HepG2 (cell line): ENCODE measurements at regions not wholly inside any gene's neighbourhood (a gene's known extent, or its start where the extent isn't known, plus 50 kb on each side); places are given as distances from the start of the nearest gene placed in this dataset.

ENCODE experiments used
- ATAC-seq: fragments of 200-7000 bp; cut with Tn5 transposase; 3 replicates; pipeline ENCODE4 v1.9.1; 2020; ENCODE audit warnings: mild to moderate bottlenecking, moderate library complexity
- BruUV-seq: library from RNA; stranded (reverse); fragments of 400-500 nt; replicated peaks from 2 replicates; lab custom pipeline; 2021; lab: Mats Ljungman, UMichigan
- CTCF ChIA-PET: fragments of 300-600 bp; formaldehyde crosslinking; extraction: SDS; loops from one replicate; lab custom pipeline; 2021; ENCODE audit warnings: low total read pairs, inconsistent platforms, low intra/inter-chr PET ratio; lab: Yijun Ruan, JAX
- POLR2A ChIA-PET: fragments of 350-600 bp; sonication (Branson Sonifier 250); formaldehyde crosslinking; loops from one replicate; lab custom pipeline; 2020; ENCODE audit warnings: antibody characterized with exemption, inconsistent platforms; lab: Yijun Ruan, JAX
- DNase-seq: peaks from one replicate; pipeline ENCODE4 v3.0.0-alpha.2; 2015; ENCODE audit warnings: low spot score
- FAIRE-seq: peaks from 3 replicates; lab custom pipeline; 2011; peaks lifted over from hg19 to GRCh38; lab: Jason Lieb, UNC
- H2AFZ ChIP-seq: one replicate; pipeline ENCODE4 v1.6.1; 2011; ENCODE audit warnings: low read length, inconsistent platforms
- H3K27ac ChIP-seq: fragments of 300-600 bp; 3 replicates; pipeline ENCODE4 v1.8.0; 2011; ENCODE audit warnings: mixed run types, mild to moderate bottlenecking, mixed read lengths, low read length, inconsistent platforms; ENCODE audit not compliant: insufficient read depth; ENCODE audit errors: extremely low read length
- H3K27me3 ChIP-seq, 2 experiments: fragments of 200-600 bp in 1 of 2; 2 replicates in 1 of 2; 3 replicates in 1 of 2; pipeline versions ENCODE4 v1.6.0 to v1.8.0; 2011; ENCODE audit warnings: low read length in 2 of 2, mild to moderate bottlenecking in 2 of 2, moderate library complexity in 2 of 2, inconsistent platforms in 1 of 2; ENCODE audit not compliant: insufficient read depth in 2 of 2, control insufficient read depth in 1 of 2
- H3K36me3 ChIP-seq, 2 experiments: fragments of 200-600 bp in 1 of 2; replicated peaks in 1 of 2; 2 replicates in 1 of 2; 3 replicates in 1 of 2; pipeline versions ENCODE4 v1.5.1 to v1.8.0; 2011; ENCODE audit warnings: low read length in 2 of 2, inconsistent platforms in 1 of 2; ENCODE audit not compliant: insufficient read depth in 2 of 2, control insufficient read depth in 1 of 2
- H3K4me1 ChIP-seq: 2 replicates; pipeline ENCODE4 v1.5.1; 2012; ENCODE audit warnings: low read length, inconsistent platforms; ENCODE audit not compliant: insufficient read depth
- H3K4me2 ChIP-seq: 2 replicates; pipeline ENCODE4 v1.6.0; 2011; ENCODE audit warnings: low read depth, low read length, inconsistent platforms
- H3K4me3 ChIP-seq, 3 experiments: fragments of 200-600 bp in 1 of 3; sonication (generic), shearing (Covaris generic) in 1 of 3; replicated peaks in 1 of 3; 2 replicates each; pipeline ENCODE4 v1.5.1; 2011 to 2016; ENCODE audit warnings: low read length in 3 of 3, inconsistent platforms in 2 of 3, low read depth in 2 of 3, mild to moderate bottlenecking in 2 of 3, control low read depth in 1 of 3, mixed read lengths in 1 of 3; ENCODE audit not compliant: insufficient read depth in 1 of 3
- H3K79me2 ChIP-seq: one replicate; pipeline ENCODE4 v1.6.1; 2011; ENCODE audit warnings: low read length, inconsistent platforms; ENCODE audit not compliant: insufficient read depth
- H3K9ac ChIP-seq: 2 replicates; pipeline ENCODE4 v1.6.0; 2011; ENCODE audit warnings: mild to moderate bottlenecking, low read depth, low read length, inconsistent platforms; ENCODE audit not compliant: insufficient read depth
- H3K9me3 ChIP-seq: 2 replicates; pipeline ENCODE4 v1.5.1; 2012; ENCODE audit warnings: mild to moderate bottlenecking, low read length
- H4K20me1 ChIP-seq: 2 replicates; pipeline ENCODE4 v1.6.0; 2011; ENCODE audit warnings: inconsistent platforms, mild to moderate bottlenecking, low read length, moderate library complexity; ENCODE audit not compliant: insufficient read depth
- FIP1L1 ChIP-seq: fragments of 200-400 bp; formaldehyde crosslinking; IDR thresholded peaks from 2 replicates; pipeline ENCODE4 v1.6.1; 2018; ENCODE audit warnings: low read depth, mild to moderate bottlenecking, low read length, moderate library complexity, borderline replicate concordance; ENCODE audit not compliant: insufficient read depth
- JUNB ChIP-seq: sonication (generic); formaldehyde crosslinking; IDR thresholded peaks from 2 replicates; pipeline ENCODE4 v1.8.0; 2022; ENCODE audit warnings: missing genetic modification reagents, mild to moderate bottlenecking, borderline replicate concordance
- KLF9 ChIP-seq: IDR thresholded peaks from 2 replicates; pipeline ENCODE4 v1.6.1; 2016; ENCODE audit warnings: low read depth
- MLX ChIP-seq: IDR thresholded peaks from 2 replicates; pipeline ENCODE4 v1.6.1; 2016
- PCBP2 ChIP-seq: fragments of 200-400 bp; formaldehyde crosslinking; optimal IDR thresholded peaks from 2 replicates; pipeline ENCODE3; 2018; ENCODE audit warnings: low read length, low read depth; ENCODE audit not compliant: poor library complexity, severe bottlenecking
- SMYD3 ChIP-seq: sonication (generic); formaldehyde crosslinking; IDR thresholded peaks from 2 replicates; pipeline ENCODE4 v1.8.1; 2023; ENCODE audit warnings: mild to moderate bottlenecking, missing genetic modification reagents
- SOX6 ChIP-seq, 2 experiments: fragments of 450-650 bp in 1 of 2; sonication (generic) in 1 of 2; formaldehyde crosslinking in 1 of 2; IDR thresholded peaks; 2 replicates each; pipeline versions ENCODE4 v1.4.0 to v1.6.1; 2017 to 2020; ENCODE audit warnings: antibody characterized with exemption in 1 of 2, mild to moderate bottlenecking in 1 of 2, missing genetic modification reagents in 1 of 2
- ZNF432 ChIP-seq: sonication (generic); formaldehyde crosslinking; IDR thresholded peaks from 2 replicates; pipeline ENCODE4 v1.5.0; 2020; ENCODE audit warnings: missing genetic modification reagents, mild to moderate bottlenecking, borderline replicate concordance
- ZNF644 ChIP-seq: IDR thresholded peaks from 2 replicates; pipeline ENCODE4 v1.6.1; 2016; ENCODE audit warnings: low read depth
- ZSCAN12 ChIP-seq: sonication (generic); formaldehyde crosslinking; IDR thresholded peaks from 2 replicates; pipeline ENCODE4 v1.9.0; 2021; ENCODE audit warnings: mild to moderate bottlenecking, missing genetic modification reagents
- ZSCAN25 ChIP-seq: sonication (generic); formaldehyde crosslinking; IDR thresholded peaks from 2 replicates; pipeline ENCODE4 v1.8.0; 2022; ENCODE audit warnings: mild to moderate bottlenecking, missing genetic modification reagents
- WGBS: methylation state at CpG from one replicate; pipeline ENCODE4 v1.1.6; 2017; ENCODE audit warnings: low lambda C conversion rate; 5-methylcytosine and 5-hydroxymethylcytosine counted together
- in situ Hi-C: cut with HindIII; loops from 2 replicates; pipeline ENCODE4 v1.10.0; 2017; ENCODE audit warnings: low pct_unique_long_range_greater_than_20kb; ENCODE audit not compliant: extremely low pct_ligation_motif_present
- intact Hi-C: fragments of 100-400 bp; cut with micrococcal nuclease; formaldehyde crosslinking; loops from one replicate; pipeline ENCODE4 v1.10.0; 2022; ENCODE audit not compliant: unreplicated experiment
- TF ChIP-seq, protein P1 (sequence below): sonication (generic); formaldehyde crosslinking; IDR thresholded peaks from 2 replicates; pipeline ENCODE4 v1.9.0; 2022; ENCODE audit warnings: low read depth, missing genetic modification reagents
- TF ChIP-seq, protein P2 (sequence below): sonication (generic); formaldehyde crosslinking; IDR thresholded peaks from 2 replicates; pipeline ENCODE4 v1.8.0; 2022; ENCODE audit warnings: missing genetic modification reagents, mild to moderate bottlenecking, borderline replicate concordance

- Histone ChIP-seq H3K4me2 (no peak overlapping the region), H3K36me3 (no peaks in the 10 kb centered on the region), H3K9ac (no peak overlapping the region), H3K79me2 (no peaks in the 10 kb centered on the region), H3K9me3 (no peaks in the 10 kb centered on the region), H4K20me1 (no peaks in the 10 kb centered on the region), H2AFZ (no peak overlapping the region), H3K27ac (no peak overlapping the region), H3K4me3 (no peak overlapping the region), H3K27me3 (no peaks in the 10 kb centered on the region), H3K4me1 (no peaks in the 10 kb centered on the region)
- CTCF ChIA-PET = no interaction called here
- TF ChIP-seq JUNB (CRISPR knock-in tag) (no peak), KLF9 (CRISPR knock-in tag) (no peak), ZSCAN12 (CRISPR knock-in tag) (no peak), MLX (CRISPR knock-in tag) (no peak), SOX6 (IDR thresholded peaks at IDR 0.05) (no peak), SOX6 (CRISPR knock-in tag; IDR thresholded peaks at IDR 0.05) (no peak), ZNF644 (CRISPR knock-in tag) (no peak), ZNF432 (CRISPR knock-in tag) (no peak), ZSCAN25 (CRISPR knock-in tag) (no peak), PCBP2 (no peak), SMYD3 (CRISPR knock-in tag) (no peak), FIP1L1 (no peak)
- TF ChIP-seq, protein P1, sequence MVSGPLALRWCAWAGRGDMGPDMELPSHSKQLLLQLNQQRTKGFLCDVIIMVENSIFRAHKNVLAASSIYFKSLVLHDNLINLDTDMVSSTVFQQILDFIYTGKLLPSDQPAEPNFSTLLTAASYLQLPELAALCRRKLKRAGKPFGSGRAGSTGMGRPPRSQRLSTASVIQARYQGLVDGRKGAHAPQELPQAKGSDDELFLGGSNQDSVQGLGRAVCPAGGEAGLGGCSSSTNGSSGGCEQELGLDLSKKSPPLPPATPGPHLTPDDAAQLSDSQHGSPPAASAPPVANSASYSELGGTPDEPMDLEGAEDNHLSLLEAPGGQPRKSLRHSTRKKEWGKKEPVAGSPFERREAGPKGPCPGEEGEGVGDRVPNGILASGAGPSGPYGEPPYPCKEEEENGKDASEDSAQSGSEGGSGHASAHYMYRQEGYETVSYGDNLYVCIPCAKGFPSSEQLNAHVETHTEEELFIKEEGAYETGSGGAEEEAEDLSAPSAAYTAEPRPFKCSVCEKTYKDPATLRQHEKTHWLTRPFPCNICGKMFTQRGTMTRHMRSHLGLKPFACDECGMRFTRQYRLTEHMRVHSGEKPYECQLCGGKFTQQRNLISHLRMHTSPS = no peak
- TF ChIP-seq, protein P2, sequence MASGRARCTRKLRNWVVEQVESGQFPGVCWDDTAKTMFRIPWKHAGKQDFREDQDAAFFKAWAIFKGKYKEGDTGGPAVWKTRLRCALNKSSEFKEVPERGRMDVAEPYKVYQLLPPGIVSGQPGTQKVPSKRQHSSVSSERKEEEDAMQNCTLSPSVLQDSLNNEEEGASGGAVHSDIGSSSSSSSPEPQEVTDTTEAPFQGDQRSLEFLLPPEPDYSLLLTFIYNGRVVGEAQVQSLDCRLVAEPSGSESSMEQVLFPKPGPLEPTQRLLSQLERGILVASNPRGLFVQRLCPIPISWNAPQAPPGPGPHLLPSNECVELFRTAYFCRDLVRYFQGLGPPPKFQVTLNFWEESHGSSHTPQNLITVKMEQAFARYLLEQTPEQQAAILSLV = no peak
- DNase-seq = no peak
- intact Hi-C loops = no loop called here
- no TSS peak for BruUV-seq
- no peak for FAIRE-seq
- 11% methylated on average over 2 of the region's 2 CpGs for WGBS
- in situ Hi-C loops = loop anchor here (25.0 kb wide), 1 partner anchor 1252 kb away; no protein-coding TSS in a partner anchor
- no peak for ATAC-seq
- POLR2A ChIA-PET = no interaction called here
Measured at GRCh38 chr14:49164074-49164473, 422.1 kb downstream of the RPS29 start.
